ENCODE measurements at regions not wholly inside any gene's neighbourhood (a gene's known extent, or its start where the extent isn't known, plus 50 kb on each side); places are given as distances from the start of the nearest gene placed in this dataset.

DNA sequence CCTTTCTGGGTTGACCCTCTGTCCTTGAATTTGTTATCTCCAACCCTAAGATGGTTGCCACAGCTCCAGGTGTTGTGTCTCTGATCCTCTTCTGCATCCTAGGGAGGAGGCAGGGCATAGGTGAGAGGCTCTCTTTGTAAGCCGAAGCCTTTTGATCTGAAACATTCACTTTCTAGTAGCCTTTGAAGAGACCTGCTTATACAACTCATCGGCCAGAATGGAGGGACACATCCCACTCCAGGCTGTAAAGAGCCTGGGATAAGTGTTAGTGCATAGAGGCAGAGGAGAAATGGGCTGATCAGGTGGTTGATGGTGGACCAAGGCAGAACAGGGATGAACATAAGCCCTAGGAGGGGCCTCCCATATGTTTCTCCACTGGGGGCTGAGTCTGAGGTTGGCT lies 137.1 kb upstream of the KCNG1 start:
- Histone ChIP-seq H3K27ac (ENCODE audit: low read depth in 2 of 2, low read length in 2 of 2) (no peak overlapping the region), H3K36me3 (ENCODE audit: control insufficient read depth in 2 of 3, insufficient read depth in 3 of 3, low read length in 3 of 3) (no peaks in the 10 kb centered on the region), H3K4me1 (ENCODE audit: control insufficient read depth in 2 of 3, insufficient read depth in 2 of 3, low read depth in 1 of 3, low read length in 3 of 3) (no peaks in the 10 kb centered on the region), H3K4me3 (ENCODE audit: low read length in 3 of 3) (no peak overlapping the region), H3K9ac (ENCODE audit: low read length in 3 of 3) (no peak overlapping the region), H3K9me3 (ENCODE audit: control insufficient read depth in 2 of 3, insufficient read depth in 1 of 3, low read length in 3 of 3) (no peaks in the 10 kb centered on the region), H3K27me3 (ENCODE audit: control insufficient read depth, insufficient read depth, low read length) (no peaks in the 10 kb centered on the region)
- no peak for DNase-seq
- TF ChIP-seq, protein P1, sequence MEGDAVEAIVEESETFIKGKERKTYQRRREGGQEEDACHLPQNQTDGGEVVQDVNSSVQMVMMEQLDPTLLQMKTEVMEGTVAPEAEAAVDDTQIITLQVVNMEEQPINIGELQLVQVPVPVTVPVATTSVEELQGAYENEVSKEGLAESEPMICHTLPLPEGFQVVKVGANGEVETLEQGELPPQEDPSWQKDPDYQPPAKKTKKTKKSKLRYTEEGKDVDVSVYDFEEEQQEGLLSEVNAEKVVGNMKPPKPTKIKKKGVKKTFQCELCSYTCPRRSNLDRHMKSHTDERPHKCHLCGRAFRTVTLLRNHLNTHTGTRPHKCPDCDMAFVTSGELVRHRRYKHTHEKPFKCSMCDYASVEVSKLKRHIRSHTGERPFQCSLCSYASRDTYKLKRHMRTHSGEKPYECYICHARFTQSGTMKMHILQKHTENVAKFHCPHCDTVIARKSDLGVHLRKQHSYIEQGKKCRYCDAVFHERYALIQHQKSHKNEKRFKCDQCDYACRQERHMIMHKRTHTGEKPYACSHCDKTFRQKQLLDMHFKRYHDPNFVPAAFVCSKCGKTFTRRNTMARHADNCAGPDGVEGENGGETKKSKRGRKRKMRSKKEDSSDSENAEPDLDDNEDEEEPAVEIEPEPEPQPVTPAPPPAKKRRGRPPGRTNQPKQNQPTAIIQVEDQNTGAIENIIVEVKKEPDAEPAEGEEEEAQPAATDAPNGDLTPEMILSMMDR (IDR thresholded peaks at IDR 0.05; ENCODE audit: borderline replicate concordance, extremely low read depth, insufficient read depth): no peak
- intact Hi-C loops (cut with DNase I): no loop called here
- no peak for FAIRE-seq

DNA sequence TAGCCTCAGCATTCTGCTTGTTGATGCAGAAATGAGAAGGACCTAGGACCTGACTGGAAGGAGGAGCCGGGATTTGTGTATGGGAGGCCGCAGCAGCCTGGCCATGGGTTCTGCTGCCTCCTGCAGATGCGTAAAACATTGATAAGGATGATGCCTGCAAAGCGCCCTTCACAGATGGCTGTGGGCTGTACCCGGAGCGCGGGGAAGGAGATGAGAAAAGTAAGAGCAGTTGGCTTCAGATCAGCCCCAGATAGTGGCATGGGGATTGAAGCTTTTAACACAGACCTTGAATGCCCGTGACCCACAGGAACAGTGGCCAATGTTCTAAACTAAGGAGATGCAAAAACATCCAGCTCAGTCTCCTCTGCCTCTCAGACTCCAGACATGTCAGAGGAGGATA lies 136.4 kb upstream of the KCNG1 start:
- Histone ChIP-seq H3K9me3 (ENCODE audit: control insufficient read depth in 2 of 3, insufficient read depth in 1 of 3, low read length in 3 of 3) (no peaks in the 10 kb centered on the region), H3K4me1 (ENCODE audit: control insufficient read depth in 2 of 3, insufficient read depth in 2 of 3, low read depth in 1 of 3, low read length in 3 of 3) (no peaks in the 10 kb centered on the region), H3K27ac (ENCODE audit: low read depth in 2 of 2, low read length in 2 of 2) (no peak overlapping the region), H3K27me3 (ENCODE audit: control insufficient read depth, insufficient read depth, low read length) (no peaks in the 10 kb centered on the region), H3K9ac (ENCODE audit: low read length in 3 of 3) (no peak overlapping the region), H3K36me3 (ENCODE audit: control insufficient read depth in 2 of 3, insufficient read depth in 3 of 3, low read length in 3 of 3) (no peaks in the 10 kb centered on the region), H3K4me3 (ENCODE audit: low read length in 3 of 3) (no peak overlapping the region)
- TF ChIP-seq, protein P1 (IDR thresholded peaks at IDR 0.05; ENCODE audit: borderline replicate concordance, extremely low read depth, insufficient read depth): no peak
- intact Hi-C loops (cut with DNase I): no loop called here
- DNase-seq (no peak), FAIRE-seq (no peak)

DNA sequence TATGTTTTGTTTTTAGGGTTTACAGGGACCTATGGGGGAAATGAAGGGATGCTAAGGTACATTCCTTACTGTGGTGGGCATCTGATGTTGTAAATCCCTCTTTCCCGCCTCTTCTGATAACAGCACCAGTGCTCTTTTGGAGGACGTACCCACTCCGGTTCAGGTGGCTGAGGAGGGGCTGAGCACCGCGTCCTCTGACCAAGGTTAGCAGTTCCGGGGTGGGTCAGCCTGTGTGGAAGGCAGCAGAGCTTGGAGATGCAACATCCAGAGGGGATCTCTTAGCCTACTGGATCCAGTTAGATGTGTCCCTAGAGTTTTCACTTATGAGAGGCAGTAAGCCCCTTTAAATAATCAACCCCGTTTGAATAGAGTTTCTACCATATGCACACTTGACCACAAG lies 135.3 kb upstream of the KCNG1 start:
- no peaks in the 10 kb centered on the region for H3K27me3 ChIP-seq (ENCODE audit: control insufficient read depth, insufficient read depth, low read length)
- no peak overlapping the region for H3K4me3 ChIP-seq (ENCODE audit: low read length in 3 of 3)
- FAIRE-seq (no peak), DNase-seq (no peak)
- no peaks in the 10 kb centered on the region for H3K4me1 ChIP-seq (ENCODE audit: control insufficient read depth in 2 of 3, insufficient read depth in 2 of 3, low read depth in 1 of 3, low read length in 3 of 3)
- H3K27ac ChIP-seq (ENCODE audit: low read depth in 2 of 2, low read length in 2 of 2): no peak overlapping the region
- no peaks in the 10 kb centered on the region for H3K9me3 ChIP-seq (ENCODE audit: control insufficient read depth in 2 of 3, insufficient read depth in 1 of 3, low read length in 3 of 3)
- no peaks in the 10 kb centered on the region for H3K36me3 ChIP-seq (ENCODE audit: control insufficient read depth in 2 of 3, insufficient read depth in 3 of 3, low read length in 3 of 3)
- intact Hi-C loops (cut with DNase I): no loop called here
- H3K9ac ChIP-seq (ENCODE audit: low read length in 3 of 3): no peak overlapping the region
- TF ChIP-seq, protein P1 (IDR thresholded peaks at IDR 0.05; ENCODE audit: borderline replicate concordance, extremely low read depth, insufficient read depth): no peak
